H9 (cell line): ENCODE measurements at regions not wholly inside any gene's neighbourhood (a gene's known extent, or its start where the extent isn't known, plus 50 kb on each side); places are given as distances from the start of the nearest gene placed in this dataset.

Experiments
- DNase-seq: peaks from one replicate; pipeline ENCODE4 v3.0.0-alpha.2; 2017
- H2AFZ ChIP-seq: one replicate; pipeline ENCODE4 v1.6.1; 2013; ENCODE audit warnings: mild to moderate bottlenecking, low read length, control low read depth, moderate library complexity
- H2AK5ac ChIP-seq: 2 replicates; pipeline ENCODE4 v1.6.1; 2013; ENCODE audit warnings: low read length, control low read depth, mixed read lengths; ENCODE audit not compliant: insufficient read length
- H2BK120ac ChIP-seq: one replicate; pipeline ENCODE4 v1.6.1; 2013; ENCODE audit warnings: low read depth, mild to moderate bottlenecking, low read length, control low read depth, inconsistent platforms; ENCODE audit not compliant: poor library complexity, severe bottlenecking
- H2BK12ac ChIP-seq: 2 replicates; pipeline ENCODE4 v1.6.1; 2013; ENCODE audit warnings: low read length, control low read depth, mixed read lengths, low read depth; ENCODE audit not compliant: insufficient read length
- H2BK15ac ChIP-seq: 2 replicates; pipeline ENCODE4 v1.6.1; 2013; ENCODE audit warnings: low read depth, low read length, control low read depth
- H2BK20ac ChIP-seq: one replicate; pipeline ENCODE4 v1.6.1; 2013; ENCODE audit warnings: low read depth, mild to moderate bottlenecking, low read length, control low read depth, inconsistent platforms; ENCODE audit not compliant: poor library complexity, severe bottlenecking
- H2BK5ac ChIP-seq: 2 replicates; pipeline ENCODE4 v1.6.1; 2013; ENCODE audit warnings: low read length, control low read depth, mixed read lengths; ENCODE audit not compliant: insufficient read length
- H3K14ac ChIP-seq: 2 replicates; pipeline ENCODE4 v1.6.1; 2013; ENCODE audit warnings: low read length, control low read depth; ENCODE audit not compliant: insufficient read depth
- H3K18ac ChIP-seq: 2 replicates; pipeline ENCODE4 v1.6.1; 2013; ENCODE audit warnings: low read depth, mild to moderate bottlenecking, mixed read lengths, low read length, control low read depth; ENCODE audit not compliant: insufficient read length
- H3K23ac ChIP-seq: 2 replicates; pipeline ENCODE4 v1.6.1; 2013; ENCODE audit warnings: low read length, control low read depth, mixed read lengths, low read depth; ENCODE audit not compliant: insufficient read length
- H3K23me2 ChIP-seq: 2 replicates; pipeline ENCODE4 v1.6.1; 2013; ENCODE audit warnings: low read depth, mild to moderate bottlenecking, mixed read lengths, low read length, control low read depth; ENCODE audit not compliant: insufficient read length, poor library complexity, severe bottlenecking
- H3K27ac ChIP-seq: 2 replicates; pipeline ENCODE4 v1.5.1; 2013; ENCODE audit warnings: low read length, control low read depth, mixed read lengths, low read depth; ENCODE audit not compliant: insufficient read length
- H3K27me3 ChIP-seq: 2 replicates; pipeline ENCODE4 v1.6.1; 2013; ENCODE audit warnings: low read length, control low read depth, inconsistent platforms; ENCODE audit not compliant: insufficient read depth
- H3K4ac ChIP-seq: 2 replicates; pipeline ENCODE4 v1.6.1; 2013; ENCODE audit warnings: low read depth, mild to moderate bottlenecking, control low read depth, inconsistent platforms, low read length, moderate library complexity
- H3K4me1 ChIP-seq: 2 replicates; pipeline ENCODE4 v1.6.1; 2013; ENCODE audit warnings: low read length, control low read depth, inconsistent platforms; ENCODE audit not compliant: insufficient read depth
- H3K4me2 ChIP-seq: 2 replicates; pipeline ENCODE4 v1.6.1; 2013; ENCODE audit warnings: low read length, control low read depth, mixed read lengths; ENCODE audit not compliant: insufficient read length, insufficient read depth
- H3K56ac ChIP-seq: 2 replicates; pipeline ENCODE4 v1.6.1; 2013; ENCODE audit warnings: low read depth, mild to moderate bottlenecking, mixed read lengths, low read length, control low read depth; ENCODE audit not compliant: insufficient read length
- H3K79me1 ChIP-seq: 2 replicates; pipeline ENCODE4 v1.6.1; 2013; ENCODE audit warnings: low read depth, mild to moderate bottlenecking, moderate library complexity, low read length, control low read depth, inconsistent platforms; ENCODE audit not compliant: insufficient read depth, poor library complexity, severe bottlenecking
- H3K79me2 ChIP-seq: 2 replicates; pipeline ENCODE4 v1.6.1; 2013; ENCODE audit warnings: low read length, control low read depth, inconsistent platforms; ENCODE audit not compliant: insufficient read depth
- H3K9ac ChIP-seq: 2 replicates; pipeline ENCODE4 v1.6.1; 2013; ENCODE audit warnings: low read length, control low read depth, mixed read lengths; ENCODE audit not compliant: insufficient read length; ENCODE audit errors: extremely low read depth
- H3K9me3 ChIP-seq: one replicate; pipeline ENCODE4 v1.6.1; 2013; ENCODE audit warnings: low read depth, low read length, inconsistent platforms; ENCODE audit not compliant: control insufficient read depth
- H3T11ph ChIP-seq: one replicate; pipeline ENCODE4 v1.6.1; 2013; ENCODE audit warnings: mild to moderate bottlenecking, low read length, control low read depth, inconsistent platforms
- H4K20me1 ChIP-seq: one replicate; pipeline ENCODE4 v1.6.1; 2013; ENCODE audit not compliant: control insufficient read depth, insufficient read length, insufficient read depth
- H4K5ac ChIP-seq: 2 replicates; pipeline ENCODE4 v1.6.1; 2013; ENCODE audit warnings: low read depth, mild to moderate bottlenecking, mixed read lengths, low read length, control low read depth; ENCODE audit not compliant: insufficient read length
- H4K8ac ChIP-seq: replicated peaks from 2 replicates; pipeline ENCODE4 v1.6.1; 2013; ENCODE audit warnings: low read length, control low read depth, mixed read lengths, low read depth; ENCODE audit not compliant: insufficient read length
- H4K91ac ChIP-seq: 2 replicates; pipeline ENCODE4 v1.6.1; 2013; ENCODE audit warnings: low read depth, mild to moderate bottlenecking, moderate library complexity, mixed read lengths, low read length, control low read depth; ENCODE audit not compliant: insufficient read length
- H3K27ac Mint-ChIP-seq, 3 experiments: 2 replicates in 2 of 3; 3 replicates in 1 of 3; pipeline ENCODE4 v1.8.0; 2020 to 2021; ENCODE audit warnings: mixed read lengths in 3 of 3, mild to moderate bottlenecking in 1 of 3, moderate library complexity in 1 of 3
- H3K27me3 Mint-ChIP-seq: 2 replicates; pipeline ENCODE4 v1.8.0; 2021; ENCODE audit warnings: low read depth, mild to moderate bottlenecking, moderate library complexity, mixed read lengths
- H3K36me3 Mint-ChIP-seq, 3 experiments: 2 replicates in 2 of 3; 3 replicates in 1 of 3; pipeline ENCODE4 v1.8.0; 2020 to 2021; ENCODE audit warnings: low read depth in 3 of 3, mixed read lengths in 3 of 3; ENCODE audit not compliant: insufficient read depth in 1 of 3
- H3K4me1 Mint-ChIP-seq, 2 experiments: 2 replicates each; pipeline ENCODE4 v1.8.0; 2020; ENCODE audit warnings: mixed read lengths in 2 of 2
- H3K4me3 Mint-ChIP-seq, 2 experiments: 2 replicates in 1 of 2; 3 replicates in 1 of 2; pipeline ENCODE4 v1.8.0; 2020 to 2021; ENCODE audit warnings: mild to moderate bottlenecking in 2 of 2, mixed read lengths in 2 of 2, moderate library complexity in 1 of 2
- H3K9me3 Mint-ChIP-seq, 2 experiments: 2 replicates in 1 of 2; 3 replicates in 1 of 2; pipeline ENCODE4 v1.8.0; 2020; ENCODE audit warnings: mild to moderate bottlenecking in 2 of 2, mixed read lengths in 2 of 2, moderate library complexity in 1 of 2
- CTCF ChIP-seq: fragments of 200-600 bp; sonication (generic); conservative IDR thresholded peaks from 3 replicates; pipeline ENCODE4 v1.8.0; 2021; ENCODE audit warnings: antibody characterized with exemption, mild to moderate bottlenecking
- WGBS: extraction: QIAGEN DNeasy Blood & Tissue Kit; methylation state at CpG from one replicate; pipeline ENCODE4 v1.1.7; 2013; ENCODE audit warnings: missing lambda C conversion rate, low lambda C conversion rate, mixed read lengths; ENCODE audit not compliant: insufficient read length; ENCODE audit errors: extremely low coverage; 5-methylcytosine and 5-hydroxymethylcytosine counted together

- Mint-ChIP-seq H3K27me3 (peaks cover 9% of the 10 kb centered on the region), H3K9me3 (peaks cover 15 to 18% of the 10 kb centered on the region in 2 experiments), H3K4me3 (no peak overlapping the region), H3K4me1 (peaks cover 2 to 6% of the 10 kb centered on the region in 2 experiments; a peak in 2 of 4 replicates), H3K27ac (no peak overlapping the region), H3K36me3 (peaks cover 3 to 14% (median 5%) of the 10 kb centered on the region in 3 experiments; a peak in 6 of 7 replicates)
- Histone ChIP-seq H3K9ac (no peak overlapping the region), H2BK12ac (no peak overlapping the region), H3K9me3 (peaks cover 4% of the 10 kb centered on the region), H3K27ac (no peak overlapping the region), H3K23ac (no peak overlapping the region), H3T11ph (no peak overlapping the region), H3K18ac (no peak overlapping the region), H3K4me1 (no peaks in the 10 kb centered on the region), H3K14ac (no peak overlapping the region), H4K20me1 (no peaks in the 10 kb centered on the region), H4K5ac (no peak overlapping the region), H3K56ac (no peak overlapping the region), H2AFZ (no peak overlapping the region), H3K27me3 (no peaks in the 10 kb centered on the region), H4K8ac (no peak overlapping the region), H2BK5ac (no peak overlapping the region), H3K4ac (no peak overlapping the region), H2AK5ac (no peak overlapping the region), H3K23me2 (no peaks in the 10 kb centered on the region), H2BK20ac (no peak overlapping the region), H2BK15ac (no peak overlapping the region), H2BK120ac (no peak overlapping the region), H3K79me1 (no peaks in the 10 kb centered on the region), H4K91ac (no peak overlapping the region), H3K4me2 (no peak overlapping the region), H3K79me2 (no peaks in the 10 kb centered on the region)
- no peak for DNase-seq
- no CpG with 5 or more reads among the region's 1 CpG for WGBS
- TF ChIP-seq CTCF = no peak
These were observed 77.6 kb upstream of the PGBD5 start for GRCh38 chr1:230503726-230504125.
